ENCODE measurements at regions not wholly inside any gene's neighbourhood (a gene's known extent, or its start where the extent isn't known, plus 50 kb on each side); places are given as distances from the start of the nearest gene placed in this dataset.

- POLR2A ChIA-PET = no interaction called here
- Mint-ChIP-seq H3K27me3 (ENCODE audit: insufficient read depth, unreplicated experiment) (no peaks in the 10 kb centered on the region), H3K36me3 (ENCODE audit: insufficient read depth, unreplicated experiment) (no peaks in the 10 kb centered on the region), H3K4me1 (ENCODE audit: insufficient read depth, unreplicated experiment) (no peaks in the 10 kb centered on the region), H3K9me3 (ENCODE audit: unreplicated experiment) (no peaks in the 10 kb centered on the region), H3K27ac (ENCODE audit: low read depth, unreplicated experiment) (no peak overlapping the region), H3K4me3 (ENCODE audit: unreplicated experiment) (no peak overlapping the region)
- CTCF ChIA-PET = no interaction called here
- no peak for DNase-seq (ENCODE audit: unreplicated experiment)
- no TSS peak for BruUV-seq (replicated peaks)
- intact Hi-C loops (cut with micrococcal nuclease) = no loop called here
- no peak for TF ChIP-seq CTCF (IDR thresholded peaks at IDR 0.05; ENCODE audit: unreplicated experiment)
Measured at GRCh38 chrX:7362111-7362510, 214.2 kb upstream of the PUDP start.

GRCh38 chrX:7351926-7352325 is 204.0 kb upstream of the PUDP start:
- Mint-ChIP-seq H3K27ac (ENCODE audit: low read depth, unreplicated experiment) (no peak overlapping the region), H3K27me3 (ENCODE audit: insufficient read depth, unreplicated experiment) (no peaks in the 10 kb centered on the region), H3K9me3 (ENCODE audit: unreplicated experiment) (no peaks in the 10 kb centered on the region), H3K4me3 (ENCODE audit: unreplicated experiment) (no peak overlapping the region), H3K4me1 (ENCODE audit: insufficient read depth, unreplicated experiment) (no peaks in the 10 kb centered on the region), H3K36me3 (ENCODE audit: insufficient read depth, unreplicated experiment) (peaks cover 5% of the 10 kb centered on the region)
- no peak for TF ChIP-seq CTCF (IDR thresholded peaks at IDR 0.05; ENCODE audit: unreplicated experiment)
- POLR2A ChIA-PET = no interaction called here
- CTCF ChIA-PET = no interaction called here
- no TSS peak for BruUV-seq (replicated peaks)
- intact Hi-C loops (cut with micrococcal nuclease) = no loop called here
- no peak for DNase-seq (ENCODE audit: unreplicated experiment)

- ChIA-PET CTCF (interaction anchor here (0.8 kb wide), 1 partner anchor 15 kb away, joined by 3 read pairs; no protein-coding TSS in a partner anchor), POLR2A (interaction anchor here (0.5 kb wide), 1 partner anchor 122 kb away, joined by 3 read pairs; no protein-coding TSS in a partner anchor)
- intact Hi-C loops (cut with micrococcal nuclease) = no loop called here
- no peak overlapping the region for H3K27ac Mint-ChIP-seq (ENCODE audit: low read depth, unreplicated experiment)
- no peak overlapping the region for H3K4me3 Mint-ChIP-seq (ENCODE audit: unreplicated experiment)
- H3K4me1 Mint-ChIP-seq (ENCODE audit: insufficient read depth, unreplicated experiment) = no peaks in the 10 kb centered on the region
- BruUV-seq (replicated peaks) = no TSS peak
- DNase-seq (ENCODE audit: unreplicated experiment) = no peak
- no peak for TF ChIP-seq CTCF (IDR thresholded peaks at IDR 0.05; ENCODE audit: unreplicated experiment)
- H3K27me3 Mint-ChIP-seq (ENCODE audit: insufficient read depth, unreplicated experiment) = no peaks in the 10 kb centered on the region
- H3K36me3 Mint-ChIP-seq (ENCODE audit: insufficient read depth, unreplicated experiment) = no peaks in the 10 kb centered on the region
- no peaks in the 10 kb centered on the region for H3K9me3 Mint-ChIP-seq (ENCODE audit: unreplicated experiment)
Measured at GRCh38 chrX:7347465-7347864, 199.5 kb upstream of the PUDP start.

- BruUV-seq (replicated peaks) = no TSS peak
- ChIA-PET CTCF (no interaction called here), POLR2A (no interaction called here)
- Mint-ChIP-seq H3K4me1 (ENCODE audit: insufficient read depth, unreplicated experiment) (no peaks in the 10 kb centered on the region), H3K36me3 (ENCODE audit: insufficient read depth, unreplicated experiment) (no peaks in the 10 kb centered on the region), H3K27ac (ENCODE audit: low read depth, unreplicated experiment) (no peak overlapping the region), H3K27me3 (ENCODE audit: insufficient read depth, unreplicated experiment) (no peaks in the 10 kb centered on the region), H3K9me3 (ENCODE audit: unreplicated experiment) (no peaks in the 10 kb centered on the region), H3K4me3 (ENCODE audit: unreplicated experiment) (no peak overlapping the region)
- DNase-seq (ENCODE audit: unreplicated experiment) = no peak
- intact Hi-C loops (cut with micrococcal nuclease) = no loop called here
- TF ChIP-seq CTCF (IDR thresholded peaks at IDR 0.05; ENCODE audit: unreplicated experiment) = no peak
Measured at GRCh38 chrX:7346021-7346420, 198.1 kb upstream of the PUDP start.

Measured in MCF 10A (cell line).